ENCODE measurements at regions not wholly inside any gene's neighbourhood (a gene's known extent, or its start where the extent isn't known, plus 50 kb on each side); places are given as distances from the start of the nearest gene placed in this dataset.

- no peak for DNase-seq
- Histone ChIP-seq H3F3A (ENCODE audit: insufficient read depth, low read depth) (no peaks in the 10 kb centered on the region), H4K20me1 (ENCODE audit: insufficient read depth) (no peaks in the 10 kb centered on the region), H3K4me3 (no peak overlapping the region), H2AFZ (no peak overlapping the region), H3K9me3 (ENCODE audit: insufficient read depth, low read depth) (0 out of 2 replicates have a peak, but pooled peaks cover 4% of the 10 kb centered on the region), H3K27me3 (ENCODE audit: insufficient read depth, low read depth) (peaks cover 14% of the 10 kb centered on the region; the same call in 1 of the 2 replicates), H3K36me3 (ENCODE audit: low read depth) (no peaks in the 10 kb centered on the region), H3K79me2 (ENCODE audit: low read depth) (no peaks in the 10 kb centered on the region), H3K4me1 (replicated peaks; ENCODE audit: insufficient read depth) (no peaks in the 10 kb centered on the region), H3K9me2 (ENCODE audit: insufficient read depth) (no peaks in the 10 kb centered on the region), H3K4me2 (no peak overlapping the region), H3K27ac (no peak overlapping the region)
- intact Hi-C loops (cut with micrococcal nuclease; ENCODE audit: unreplicated experiment): no loop called here
- ChIA-PET POLR2A (ENCODE audit: unreplicated experiment) (no interaction called here), CTCF (no interaction called here)
- TF ChIP-seq, protein P1, sequence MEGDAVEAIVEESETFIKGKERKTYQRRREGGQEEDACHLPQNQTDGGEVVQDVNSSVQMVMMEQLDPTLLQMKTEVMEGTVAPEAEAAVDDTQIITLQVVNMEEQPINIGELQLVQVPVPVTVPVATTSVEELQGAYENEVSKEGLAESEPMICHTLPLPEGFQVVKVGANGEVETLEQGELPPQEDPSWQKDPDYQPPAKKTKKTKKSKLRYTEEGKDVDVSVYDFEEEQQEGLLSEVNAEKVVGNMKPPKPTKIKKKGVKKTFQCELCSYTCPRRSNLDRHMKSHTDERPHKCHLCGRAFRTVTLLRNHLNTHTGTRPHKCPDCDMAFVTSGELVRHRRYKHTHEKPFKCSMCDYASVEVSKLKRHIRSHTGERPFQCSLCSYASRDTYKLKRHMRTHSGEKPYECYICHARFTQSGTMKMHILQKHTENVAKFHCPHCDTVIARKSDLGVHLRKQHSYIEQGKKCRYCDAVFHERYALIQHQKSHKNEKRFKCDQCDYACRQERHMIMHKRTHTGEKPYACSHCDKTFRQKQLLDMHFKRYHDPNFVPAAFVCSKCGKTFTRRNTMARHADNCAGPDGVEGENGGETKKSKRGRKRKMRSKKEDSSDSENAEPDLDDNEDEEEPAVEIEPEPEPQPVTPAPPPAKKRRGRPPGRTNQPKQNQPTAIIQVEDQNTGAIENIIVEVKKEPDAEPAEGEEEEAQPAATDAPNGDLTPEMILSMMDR (conservative IDR thresholded peaks at IDR 0.05): no peak
- TF ChIP-seq EZH2 (IDR thresholded peaks at IDR 0.05; ENCODE audit: low read depth): no peak
- no TSS peak for BruUV-seq (replicated peaks)
Observed at GRCh38 chr1:34403156-34403555, 226.4 kb downstream of the C1orf94 start.

DNA sequence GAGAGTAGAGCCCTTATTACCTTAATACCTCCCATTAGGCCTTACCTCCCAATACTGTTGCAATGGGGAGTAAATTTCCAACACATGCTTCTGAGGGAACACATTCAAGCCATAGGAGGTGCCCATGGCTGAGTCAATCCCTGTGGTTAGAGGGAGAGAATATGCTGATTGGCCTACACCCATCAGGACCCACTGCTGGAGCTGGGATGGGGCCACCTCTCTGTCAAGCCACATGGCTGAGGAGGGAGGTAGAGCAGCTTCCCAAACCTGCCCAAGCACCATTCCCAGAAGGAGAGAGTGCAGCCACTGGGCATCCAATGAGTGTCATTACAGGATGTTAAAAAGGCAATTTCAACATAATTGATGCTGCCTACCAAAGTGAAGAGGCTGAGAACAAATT lies 228.1 kb downstream of the C1orf94 start:
- BruUV-seq (replicated peaks): no TSS peak
- ChIA-PET CTCF (no interaction called here), POLR2A (ENCODE audit: unreplicated experiment) (no interaction called here)
- H2AFZ ChIP-seq: no peak overlapping the region
- H3K9me3 ChIP-seq (ENCODE audit: insufficient read depth, low read depth): 0 out of 2 replicates have a peak, but pooled peaks cover 4% of the 10 kb centered on the region
- TF ChIP-seq EZH2 (IDR thresholded peaks at IDR 0.05; ENCODE audit: low read depth): no peak
- no peaks in the 10 kb centered on the region for H3K36me3 ChIP-seq (ENCODE audit: low read depth)
- no peak overlapping the region for H3K4me2 ChIP-seq
- no peak for DNase-seq
- H3F3A ChIP-seq (ENCODE audit: insufficient read depth, low read depth): no peaks in the 10 kb centered on the region
- H3K4me1 ChIP-seq (replicated peaks; ENCODE audit: insufficient read depth): no peaks in the 10 kb centered on the region
- no peaks in the 10 kb centered on the region for H3K79me2 ChIP-seq (ENCODE audit: low read depth)
- H3K9me2 ChIP-seq (ENCODE audit: insufficient read depth): no peaks in the 10 kb centered on the region
- no peak overlapping the region for H3K27ac ChIP-seq
- peaks cover 23% of the 10 kb centered on the region; the same call in 1 of the 2 replicates for H3K27me3 ChIP-seq (ENCODE audit: insufficient read depth, low read depth)
- H4K20me1 ChIP-seq (ENCODE audit: insufficient read depth): no peaks in the 10 kb centered on the region
- no peak overlapping the region for H3K4me3 ChIP-seq
- intact Hi-C loops (cut with micrococcal nuclease; ENCODE audit: unreplicated experiment): no loop called here

- no peaks in the 10 kb centered on the region for H3K4me1 ChIP-seq (replicated peaks; ENCODE audit: insufficient read depth)
- no peak overlapping the region for H2AFZ ChIP-seq
- H3K4me3 ChIP-seq: no peak overlapping the region
- H4K20me1 ChIP-seq (ENCODE audit: insufficient read depth): no peaks in the 10 kb centered on the region
- no peaks in the 10 kb centered on the region for H3K36me3 ChIP-seq (ENCODE audit: low read depth)
- no peaks in the 10 kb centered on the region for H3K79me2 ChIP-seq (ENCODE audit: low read depth)
- no TSS peak for BruUV-seq (replicated peaks)
- H3F3A ChIP-seq (ENCODE audit: insufficient read depth, low read depth): no peaks in the 10 kb centered on the region
- ChIA-PET POLR2A (ENCODE audit: unreplicated experiment) (no interaction called here), CTCF (no interaction called here)
- H3K9me3 ChIP-seq (ENCODE audit: insufficient read depth, low read depth): 0 out of 2 replicates have a peak, but pooled peaks cover 4% of the 10 kb centered on the region
- no peaks in the 10 kb centered on the region for H3K9me2 ChIP-seq (ENCODE audit: insufficient read depth)
- no peak overlapping the region for H3K4me2 ChIP-seq
- no peak for DNase-seq
- intact Hi-C loops (cut with micrococcal nuclease; ENCODE audit: unreplicated experiment): no loop called here
- H3K27me3 ChIP-seq (ENCODE audit: insufficient read depth, low read depth): peaks cover 30% of the 10 kb centered on the region; the same call in 1 of the 2 replicates
- TF ChIP-seq, protein P1 (conservative IDR thresholded peaks at IDR 0.05): no peak
- no peak for TF ChIP-seq EZH2 (IDR thresholded peaks at IDR 0.05; ENCODE audit: low read depth)
- no peak overlapping the region for H3K27ac ChIP-seq
Observed at GRCh38 chr1:34405266-34405959, 228.7 kb downstream of the C1orf94 start.

Data from PC-9 (cell line).